Karpas-422 (cell line): ENCODE measurements at regions not wholly inside any gene's neighbourhood (a gene's known extent, or its start where the extent isn't known, plus 50 kb on each side); places are given as distances from the start of the nearest gene placed in this dataset.

Experiments
- DNase-seq: peaks from one replicate; pipeline ENCODE4 v3.0.0-alpha.2; 2015
- H2AFZ ChIP-seq: fragments of 200-600 bp; sonication (generic); 2 replicates; pipeline ENCODE4 v1.6.1; 2014; ENCODE audit warnings: antibody characterized with exemption, low read length, mixed read lengths
- H3K27ac ChIP-seq: fragments of 200-600 bp; sonication (generic); 2 replicates; pipeline ENCODE4 v1.5.1; 2014; ENCODE audit warnings: mild to moderate bottlenecking, low read length, moderate library complexity
- H3K27me3 ChIP-seq: fragments of 200-600 bp; sonication (generic); 2 replicates; pipeline ENCODE4 v1.6.1; 2014; ENCODE audit warnings: low read length, mixed read lengths
- H3K36me3 ChIP-seq: fragments of 200-600 bp; sonication (generic); 2 replicates; pipeline ENCODE4 v1.6.1; 2014; ENCODE audit warnings: low read length, mixed read lengths; ENCODE audit not compliant: insufficient read depth
- H3K4me1 ChIP-seq: fragments of 200-600 bp; sonication (generic); 2 replicates; pipeline ENCODE4 v1.6.1; 2014; ENCODE audit warnings: mild to moderate bottlenecking, low read length, mixed read lengths
- H3K4me2 ChIP-seq: fragments of 200-600 bp; sonication (generic); 2 replicates; pipeline ENCODE4 v1.6.1; 2014; ENCODE audit warnings: low read length, low read depth, mild to moderate bottlenecking; ENCODE audit not compliant: poor library complexity, severe bottlenecking
- H3K4me3 ChIP-seq: fragments of 200-600 bp; sonication (generic); 2 replicates; pipeline ENCODE4 v1.5.1; 2014; ENCODE audit warnings: mild to moderate bottlenecking, antibody characterized with exemption, low read length, mixed read lengths
- H3K79me2 ChIP-seq: fragments of 200-600 bp; sonication (generic); 2 replicates; pipeline ENCODE4 v1.6.1; 2014; ENCODE audit warnings: mild to moderate bottlenecking, low read length, mixed read lengths
- H3K9ac ChIP-seq: fragments of 200-600 bp; sonication (generic); 2 replicates; pipeline ENCODE4 v1.6.0; 2014; ENCODE audit warnings: low read length
- H3K9me2 ChIP-seq: fragments of 200-600 bp; sonication (generic), shearing (Covaris generic); replicated peaks from 2 replicates; pipeline ENCODE4 v1.6.0; 2014; ENCODE audit warnings: mild to moderate bottlenecking, low read length, moderate library complexity; ENCODE audit not compliant: insufficient read depth
- H3K9me3 ChIP-seq: fragments of 300-700, 200-600 bp; sonication (generic); 2 replicates; pipeline ENCODE4 v1.6.1; 2014; ENCODE audit warnings: low read length, mixed read lengths
- H4K20me1 ChIP-seq: fragments of 200-600 bp; sonication (generic); 2 replicates; pipeline ENCODE4 v1.6.1; 2014; ENCODE audit warnings: mild to moderate bottlenecking, antibody characterized with exemption, low read length, low read depth; ENCODE audit not compliant: insufficient read depth

GRCh38 chr3:187464682-187465081 is 96.5 kb downstream of the RTP4 start:
- Histone ChIP-seq H3K27ac (no peak overlapping the region), H3K27me3 (no peaks in the 10 kb centered on the region), H3K9ac (no peak overlapping the region), H3K4me1 (no peaks in the 10 kb centered on the region), H3K4me3 (no peak overlapping the region), H3K79me2 (no peaks in the 10 kb centered on the region), H3K9me2 (no peaks in the 10 kb centered on the region), H2AFZ (no peak overlapping the region), H3K9me3 (no peaks in the 10 kb centered on the region), H4K20me1 (no peaks in the 10 kb centered on the region), H3K4me2 (no peak overlapping the region), H3K36me3 (no peaks in the 10 kb centered on the region)
- no peak for DNase-seq

- Histone ChIP-seq H3K4me2 (no peak overlapping the region), H3K27ac (no peak overlapping the region), H3K4me3 (no peak overlapping the region), H3K9me2 (no peaks in the 10 kb centered on the region), H3K4me1 (no peaks in the 10 kb centered on the region), H3K36me3 (no peaks in the 10 kb centered on the region), H2AFZ (no peak overlapping the region), H3K27me3 (no peaks in the 10 kb centered on the region), H4K20me1 (no peaks in the 10 kb centered on the region), H3K79me2 (no peaks in the 10 kb centered on the region), H3K9me3 (no peaks in the 10 kb centered on the region), H3K9ac (no peak overlapping the region)
- DNase-seq, result no peak
Observed at GRCh38 chr3:187458921-187459320, 90.7 kb downstream of the RTP4 start.

GRCh38 chr3:187458383-187458782 is 90.2 kb downstream of the RTP4 start:
- no peak for DNase-seq
- no peaks in the 10 kb centered on the region for H3K79me2 ChIP-seq

GRCh38 chr3:187456250-187456649 is 88.1 kb downstream of the RTP4 start:
- H3K36me3 ChIP-seq, result no peaks in the 10 kb centered on the region
- H3K9me3 ChIP-seq, result no peaks in the 10 kb centered on the region
- no peaks in the 10 kb centered on the region for H3K79me2 ChIP-seq
- H3K4me3 ChIP-seq, result no peak overlapping the region
- no peak overlapping the region for H3K9ac ChIP-seq
- H3K27ac ChIP-seq, result no peak overlapping the region
- H3K4me1 ChIP-seq, result no peaks in the 10 kb centered on the region
- no peak for DNase-seq
- H4K20me1 ChIP-seq, result no peaks in the 10 kb centered on the region
- H3K9me2 ChIP-seq, result no peaks in the 10 kb centered on the region
- H2AFZ ChIP-seq, result no peak overlapping the region
- no peaks in the 10 kb centered on the region for H3K27me3 ChIP-seq
- no peak overlapping the region for H3K4me2 ChIP-seq

More at GRCh38 chr3:187458383-187458782, 90.2 kb downstream of the RTP4 start:
- no peaks in the 10 kb centered on the region for H4K20me1 ChIP-seq
- H3K36me3 ChIP-seq, result no peaks in the 10 kb centered on the region
- H3K9ac ChIP-seq, result no peak overlapping the region
- no peaks in the 10 kb centered on the region for H3K9me2 ChIP-seq
- H3K27me3 ChIP-seq, result no peaks in the 10 kb centered on the region
- no peaks in the 10 kb centered on the region for H3K4me1 ChIP-seq
- no peak overlapping the region for H3K27ac ChIP-seq
- H3K4me2 ChIP-seq, result no peak overlapping the region
- no peak overlapping the region for H3K4me3 ChIP-seq
- no peak overlapping the region for H2AFZ ChIP-seq
- no peaks in the 10 kb centered on the region for H3K9me3 ChIP-seq

- Histone ChIP-seq H3K27ac (no peak overlapping the region), H3K9ac (no peak overlapping the region), H3K9me2 (no peaks in the 10 kb centered on the region), H3K79me2 (no peaks in the 10 kb centered on the region), H2AFZ (no peak overlapping the region), H3K4me2 (no peak overlapping the region), H3K27me3 (no peaks in the 10 kb centered on the region), H3K4me1 (no peaks in the 10 kb centered on the region), H4K20me1 (no peaks in the 10 kb centered on the region), H3K36me3 (no peaks in the 10 kb centered on the region), H3K4me3 (no peak overlapping the region), H3K9me3 (no peaks in the 10 kb centered on the region)
- no peak for DNase-seq
Observed at GRCh38 chr3:187454085-187454815, 86.1 kb downstream of the RTP4 start.

GRCh38 chr3:187450431-187451190 is 82.4 kb downstream of the RTP4 start:
- no peak overlapping the region for H2AFZ ChIP-seq
- no peaks in the 10 kb centered on the region for H3K4me1 ChIP-seq
- no peak overlapping the region for H3K4me2 ChIP-seq
- H3K9me3 ChIP-seq, result no peaks in the 10 kb centered on the region
- H3K9ac ChIP-seq, result no peak overlapping the region
- no peaks in the 10 kb centered on the region for H3K36me3 ChIP-seq
- no peaks in the 10 kb centered on the region for H3K79me2 ChIP-seq
- no peaks in the 10 kb centered on the region for H3K9me2 ChIP-seq
- H4K20me1 ChIP-seq, result no peaks in the 10 kb centered on the region
- H3K27ac ChIP-seq, result no peak overlapping the region
- H3K27me3 ChIP-seq, result no peaks in the 10 kb centered on the region
- H3K4me3 ChIP-seq, result no peak overlapping the region
- DNase-seq, result no peak

GRCh38 chr3:187448674-187449073 is 80.5 kb downstream of the RTP4 start:
- no peaks in the 10 kb centered on the region for H3K4me1 ChIP-seq
- H3K4me3 ChIP-seq, result no peak overlapping the region
- no peaks in the 10 kb centered on the region for H4K20me1 ChIP-seq
- H3K9me2 ChIP-seq, result no peaks in the 10 kb centered on the region
- no peaks in the 10 kb centered on the region for H3K27me3 ChIP-seq
- H3K79me2 ChIP-seq, result no peaks in the 10 kb centered on the region
- no peak overlapping the region for H3K9ac ChIP-seq
- H3K27ac ChIP-seq, result no peak overlapping the region
- no peak overlapping the region for H2AFZ ChIP-seq
- H3K36me3 ChIP-seq, result no peaks in the 10 kb centered on the region
- no peak overlapping the region for H3K4me2 ChIP-seq
- H3K9me3 ChIP-seq, result no peaks in the 10 kb centered on the region
- no peak for DNase-seq

GRCh38 chr3:187447737-187448136 is 79.6 kb downstream of the RTP4 start:
- Histone ChIP-seq H3K9me2 (no peaks in the 10 kb centered on the region), H3K79me2 (no peaks in the 10 kb centered on the region), H3K27ac (no peak overlapping the region), H2AFZ (no peak overlapping the region), H3K9me3 (no peaks in the 10 kb centered on the region), H3K4me2 (no peak overlapping the region), H3K4me3 (no peak overlapping the region), H3K27me3 (no peaks in the 10 kb centered on the region), H3K9ac (no peak overlapping the region), H3K4me1 (no peaks in the 10 kb centered on the region), H3K36me3 (no peaks in the 10 kb centered on the region), H4K20me1 (no peaks in the 10 kb centered on the region)
- no peak for DNase-seq
